CD14-positive monocyte (primary cell): ENCODE measurements at regions not wholly inside any gene's neighbourhood (a gene's known extent, or its start where the extent isn't known, plus 50 kb on each side); places are given as distances from the start of the nearest gene placed in this dataset.

Source experiments
- DNase-seq, 3 donors: peaks; one replicate each; pipeline ENCODE4 v3.0.0-alpha.2; 2011 to 2022
- H2AFZ ChIP-seq: 2 replicates; pipeline ENCODE4 v1.6.0; 2012; ENCODE audit warnings: mild to moderate bottlenecking, low read depth, low read length, inconsistent platforms; ENCODE audit not compliant: insufficient read depth, poor library complexity, severe bottlenecking
- H3K27ac ChIP-seq, 2 donors: 1 replicate in 1 of 2; 2 replicates in 1 of 2; pipeline ENCODE4 v1.5.1; 2012 to 2013; ENCODE audit warnings: low read length in 2 of 2, control low read depth in 1 of 2, inconsistent platforms in 1 of 2, low read depth in 1 of 2, mild to moderate bottlenecking in 1 of 2
- H3K27me3 ChIP-seq, 2 donors: one replicate each; pipeline versions ENCODE4 v1.6.0 to v1.6.1; 2011 to 2013; ENCODE audit warnings: low read length in 2 of 2; ENCODE audit not compliant: control insufficient read depth in 2 of 2, insufficient read depth in 2 of 2
- H3K36me3 ChIP-seq, 2 donors: replicated peaks in 1 of 2; 1 replicate in 1 of 2; 2 replicates in 1 of 2; pipeline versions ENCODE4 v1.5.1 to v1.6.1; 2012 to 2013; ENCODE audit warnings: low read length in 2 of 2, control low read depth in 1 of 2, inconsistent platforms in 1 of 2, mild to moderate bottlenecking in 1 of 2; ENCODE audit not compliant: insufficient read depth in 2 of 2, control insufficient read depth in 1 of 2
- H3K4me1 ChIP-seq, 2 donors: 1 replicate in 1 of 2; 2 replicates in 1 of 2; pipeline versions ENCODE4 v1.5.1 to v1.6.1; 2012 to 2013; ENCODE audit warnings: low read length in 2 of 2, control low read depth in 1 of 2, inconsistent platforms in 1 of 2, mild to moderate bottlenecking in 1 of 2, moderate library complexity in 1 of 2; ENCODE audit not compliant: insufficient read depth in 2 of 2, control insufficient read depth in 1 of 2
- H3K4me2 ChIP-seq: replicated peaks from 2 replicates; pipeline ENCODE3; 2012; ENCODE audit warnings: low read length, moderate library complexity, mild to moderate bottlenecking; ENCODE audit not compliant: poor library complexity, severe bottlenecking; ENCODE audit errors: extremely low read depth
- H3K4me3 ChIP-seq, 3 experiments: fragments of 200-600 bp in 1 of 3; sonication (generic) in 1 of 3; replicated peaks in 1 of 3; 1 replicate in 2 of 3; 2 replicates in 1 of 3; pipeline ENCODE4 v1.5.1; 2011 to 2013; ENCODE audit warnings: low read length in 3 of 3, mild to moderate bottlenecking in 3 of 3, control low read depth in 2 of 3, low read depth in 2 of 3, inconsistent platforms in 1 of 3, moderate library complexity in 1 of 3
- H3K79me2 ChIP-seq: 2 replicates; pipeline ENCODE4 v1.6.0; 2012; ENCODE audit warnings: mild to moderate bottlenecking, control low read depth, inconsistent platforms, low read length, moderate library complexity; ENCODE audit not compliant: insufficient read depth
- H3K9ac ChIP-seq: 2 replicates; pipeline ENCODE4 v1.6.0; 2017; ENCODE audit warnings: low read length, mild to moderate bottlenecking; ENCODE audit not compliant: insufficient read depth, poor library complexity, severe bottlenecking
- H3K9me3 ChIP-seq, 2 donors: replicated peaks in 1 of 2; 1 replicate in 1 of 2; 2 replicates in 1 of 2; pipeline versions ENCODE4 v1.5.1 to v1.6.1; 2012 to 2013; ENCODE audit warnings: low read length in 2 of 2, control low read depth in 1 of 2; ENCODE audit not compliant: control insufficient read depth in 1 of 2, insufficient read depth in 1 of 2
- H4K20me1 ChIP-seq: 2 replicates; pipeline ENCODE4 v1.6.0; 2012; ENCODE audit warnings: mild to moderate bottlenecking, low read length, control low read depth, moderate library complexity; ENCODE audit not compliant: insufficient read depth
- H3K27ac Mint-ChIP-seq, 7 donors: one replicate each; pipeline ENCODE4 v1.8.0; 2020; ENCODE audit warnings: mild to moderate bottlenecking in 7 of 7, mixed read lengths in 7 of 7, moderate library complexity in 6 of 7, inconsistent platforms in 2 of 7
- H3K27me3 Mint-ChIP-seq, 3 donors: one replicate each; pipeline ENCODE4 v1.8.0; 2021 to 2022; ENCODE audit warnings: low read depth in 3 of 3, mild to moderate bottlenecking in 3 of 3, mixed read lengths in 3 of 3, moderate library complexity in 3 of 3, inconsistent platforms in 1 of 3
- H3K36me3 Mint-ChIP-seq, 2 donors: one replicate each; pipeline ENCODE4 v1.8.0; 2020; ENCODE audit warnings: mixed read lengths in 2 of 2, inconsistent platforms in 1 of 2, mild to moderate bottlenecking in 1 of 2
- H3K4me1 Mint-ChIP-seq: one replicate; pipeline ENCODE4 v1.8.0; 2020; ENCODE audit warnings: mild to moderate bottlenecking, mixed read lengths
- H3K4me3 Mint-ChIP-seq, 2 donors: one replicate each; pipeline ENCODE4 v1.8.0; 2020; ENCODE audit warnings: mild to moderate bottlenecking in 2 of 2, mixed read lengths in 2 of 2, moderate library complexity in 1 of 2
- H3K9me3 Mint-ChIP-seq, 7 donors: one replicate each; pipeline ENCODE4 v1.8.0; 2020 to 2022; ENCODE audit warnings: mixed read lengths in 7 of 7, mild to moderate bottlenecking in 6 of 7, moderate library complexity in 6 of 7, inconsistent platforms in 2 of 7
- WGBS: methylation state at CpG from one replicate; pipeline ENCODE4 v1.1.5; 2013; ENCODE audit warnings: missing lambda C conversion rate; ENCODE audit not compliant: insufficient coverage; 5-methylcytosine and 5-hydroxymethylcytosine counted together
- intact Hi-C, 2 donors: fragments of 100-400 bp; cut with micrococcal nuclease; formaldehyde crosslinking; loops; one replicate each; pipeline versions ENCODE4 v1.15.0 to v1.15.1; 2023
- TF ChIP-seq, protein P1 (sequence below): fragments of 200-600 bp; IDR thresholded peaks from one replicate; pipeline ENCODE4 v1.8.0; 2022; ENCODE audit warnings: antibody characterized with exemption, mild to moderate bottlenecking

- intact Hi-C loops: no loop called here
These were observed 227.0 kb downstream of the SPRY1 start for GRCh38 chr4:123623611-123624010.

GRCh38 chr4:123624959-123625358 lies 228.4 kb downstream of the SPRY1 start:
- Mint-ChIP-seq H3K4me3 (no peak overlapping the region), H3K36me3 (no peaks in the 10 kb centered on the region), H3K27ac (peak overlapping the region in 1 of 7 donors; percentile 66), H3K27me3 (peaks cover 15 to 17% (median 16%) of the 10 kb centered on the region in 3 donors), H3K9me3 (peaks cover 0 to 4% (median 0%) of the 10 kb centered on the region in 7 donors), H3K4me1 (peaks cover 8% of the 10 kb centered on the region)
- DNase-seq: no peak
- TF ChIP-seq, protein P1, sequence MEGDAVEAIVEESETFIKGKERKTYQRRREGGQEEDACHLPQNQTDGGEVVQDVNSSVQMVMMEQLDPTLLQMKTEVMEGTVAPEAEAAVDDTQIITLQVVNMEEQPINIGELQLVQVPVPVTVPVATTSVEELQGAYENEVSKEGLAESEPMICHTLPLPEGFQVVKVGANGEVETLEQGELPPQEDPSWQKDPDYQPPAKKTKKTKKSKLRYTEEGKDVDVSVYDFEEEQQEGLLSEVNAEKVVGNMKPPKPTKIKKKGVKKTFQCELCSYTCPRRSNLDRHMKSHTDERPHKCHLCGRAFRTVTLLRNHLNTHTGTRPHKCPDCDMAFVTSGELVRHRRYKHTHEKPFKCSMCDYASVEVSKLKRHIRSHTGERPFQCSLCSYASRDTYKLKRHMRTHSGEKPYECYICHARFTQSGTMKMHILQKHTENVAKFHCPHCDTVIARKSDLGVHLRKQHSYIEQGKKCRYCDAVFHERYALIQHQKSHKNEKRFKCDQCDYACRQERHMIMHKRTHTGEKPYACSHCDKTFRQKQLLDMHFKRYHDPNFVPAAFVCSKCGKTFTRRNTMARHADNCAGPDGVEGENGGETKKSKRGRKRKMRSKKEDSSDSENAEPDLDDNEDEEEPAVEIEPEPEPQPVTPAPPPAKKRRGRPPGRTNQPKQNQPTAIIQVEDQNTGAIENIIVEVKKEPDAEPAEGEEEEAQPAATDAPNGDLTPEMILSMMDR: no peak
- peaks cover 4% of the 10 kb centered on the region in 2 donors for H3K4me1 ChIP-seq
- H3K9me3 ChIP-seq: no peaks in the 10 kb centered on the region
- H4K20me1 ChIP-seq: no peaks in the 10 kb centered on the region
- no peak overlapping the region for H3K4me3 ChIP-seq
- no peaks in the 10 kb centered on the region for H3K79me2 ChIP-seq
- no peak overlapping the region for H3K27ac ChIP-seq
- intact Hi-C loops: no loop called here
- no peaks in the 10 kb centered on the region for H3K36me3 ChIP-seq
- 89% methylated on average over 1 of the region's 1 CpG for WGBS
- no peak overlapping the region for H3K4me2 ChIP-seq
- no peak overlapping the region for H3K9ac ChIP-seq
- peaks cover 15 to 16% of the 10 kb centered on the region in 2 donors for H3K27me3 ChIP-seq
- no peak overlapping the region for H2AFZ ChIP-seq

More at GRCh38 chr4:123623611-123624010, 227.0 kb downstream of the SPRY1 start:
- Histone ChIP-seq H3K36me3 (no peaks in the 10 kb centered on the region), H3K27ac (no peak overlapping the region), H3K4me1 (peaks cover 7 to 10% of the 10 kb centered on the region in 2 donors), H3K79me2 (no peaks in the 10 kb centered on the region), H3K27me3 (peaks cover 18 to 19% of the 10 kb centered on the region in 2 donors), H3K4me3 (no peak overlapping the region), H2AFZ (no peak overlapping the region), H3K9ac (no peak overlapping the region), H3K9me3 (no peaks in the 10 kb centered on the region), H3K4me2 (no peak overlapping the region), H4K20me1 (no peaks in the 10 kb centered on the region)
- peaks cover 16 to 22% (median 18%) of the 10 kb centered on the region in 3 donors for H3K27me3 Mint-ChIP-seq
- WGBS: no CpG with 5 or more reads among the region's 1 CpG
- H3K4me3 Mint-ChIP-seq: no peak overlapping the region
- H3K27ac Mint-ChIP-seq: no peak overlapping the region
- peaks cover 13% of the 10 kb centered on the region for H3K4me1 Mint-ChIP-seq
- no peaks in the 10 kb centered on the region for H3K36me3 Mint-ChIP-seq
- peaks cover 0 to 3% (median 0%) of the 10 kb centered on the region in 7 donors for H3K9me3 Mint-ChIP-seq
- TF ChIP-seq, protein P1: no peak
- DNase-seq: no peak
